ENCODE measurements at regions not wholly inside any gene's neighbourhood (a gene's known extent, or its start where the extent isn't known, plus 50 kb on each side); places are given as distances from the start of the nearest gene placed in this dataset.
"Not testable (repeated sequence)": the region's sequence is repeated elsewhere in the genome, so short reads cannot be mapped to it uniquely, and the experiment has no call there.

- no peak for DNase-seq (ENCODE audit: low read depth)
These were observed 615.6 kb downstream of the CENPC start for GRCh38 chr4:66929748-66930147.

- not testable (repeated sequence) for DNase-seq (ENCODE audit: low read depth)
These were observed 616.4 kb downstream of the CENPC start for GRCh38 chr4:66928881-66929280.

GRCh38 chr4:66927937-66928336, 617.4 kb downstream of the CENPC start:
- no peak for DNase-seq (ENCODE audit: low read depth)

- DNase-seq (ENCODE audit: low read depth): no peak
These were observed 618.6 kb downstream of the CENPC start for GRCh38 chr4:66926687-66927086.

GRCh38 chr4:66923081-66923865, 622.0 kb downstream of the CENPC start:
- peak; percentile 3 for DNase-seq (ENCODE audit: low read depth)

- no peak for DNase-seq (ENCODE audit: low read depth)
These were observed 623.9 kb downstream of the CENPC start for GRCh38 chr4:66921433-66921832.

GRCh38 chr4:66920514-66920913, 624.8 kb downstream of the CENPC start:
- DNase-seq (ENCODE audit: low read depth): no peak

- DNase-seq (ENCODE audit: low read depth): peak; percentile 44
These were observed 633.4 kb downstream of the CENPC start for GRCh38 chr4:66911880-66912279.

GRCh38 chr4:66906314-66906713, 639.0 kb downstream of the CENPC start:
- DNase-seq (ENCODE audit: low read depth): no peak

GRCh38 chr4:66899422-66900065, 645.8 kb downstream of the CENPC start:
- no peak for DNase-seq (ENCODE audit: low read depth)

GRCh38 chr4:66893807-66894206, 651.5 kb downstream of the CENPC start:
- no peak for DNase-seq (ENCODE audit: low read depth)

- no peak for DNase-seq (ENCODE audit: low read depth)
These were observed 658.2 kb downstream of the CENPC start for GRCh38 chr4:66887061-66887460.

- DNase-seq (ENCODE audit: low read depth): peak; percentile 1
These were observed 659.7 kb downstream of the CENPC start for GRCh38 chr4:66885501-66886165.

GRCh38 chr4:66876946-66877345, 668.4 kb downstream of the CENPC start:
- DNase-seq (ENCODE audit: low read depth): no peak

GRCh38 chr4:66872661-66873060, 672.6 kb downstream of the CENPC start:
- no peak for DNase-seq (ENCODE audit: low read depth)

GRCh38 chr4:66863481-66863880, 681.8 kb downstream of the CENPC start:
- no peak for DNase-seq (ENCODE audit: low read depth)

- DNase-seq (ENCODE audit: low read depth): peak; percentile 3
These were observed 689.3 kb downstream of the CENPC start for GRCh38 chr4:66855956-66856355.

- no peak for DNase-seq (ENCODE audit: low read depth)
These were observed 691.5 kb downstream of the CENPC start for GRCh38 chr4:66853845-66854244.

- DNase-seq (ENCODE audit: low read depth): no peak
These were observed 692.5 kb downstream of the CENPC start for GRCh38 chr4:66852843-66853242.

- DNase-seq (ENCODE audit: low read depth): no peak
These were observed 695.7 kb downstream of the CENPC start for GRCh38 chr4:66849596-66849995.

GRCh38 chr4:66842724-66843088, 702.6 kb downstream of the CENPC start:
- no peak for DNase-seq (ENCODE audit: low read depth)

GRCh38 chr4:66842026-66842723, 703.1 kb downstream of the CENPC start:
- DNase-seq (ENCODE audit: low read depth): no peak

GRCh38 chr4:66840178-66840577, 705.1 kb downstream of the CENPC start:
- DNase-seq (ENCODE audit: low read depth): no peak

Measured in iris pigment epithelial cell (primary cell).